H9 (cell line): ENCODE measurements at regions not wholly inside any gene's neighbourhood (a gene's known extent, or its start where the extent isn't known, plus 50 kb on each side); places are given as distances from the start of the nearest gene placed in this dataset.

Source experiments
- DNase-seq: peaks from one replicate; pipeline ENCODE4 v3.0.0-alpha.2; 2017
- H2AFZ ChIP-seq: one replicate; pipeline ENCODE4 v1.6.1; 2013; ENCODE audit warnings: mild to moderate bottlenecking, low read length, control low read depth, moderate library complexity
- H2AK5ac ChIP-seq: 2 replicates; pipeline ENCODE4 v1.6.1; 2013; ENCODE audit warnings: low read length, control low read depth, mixed read lengths; ENCODE audit not compliant: insufficient read length
- H2BK120ac ChIP-seq: one replicate; pipeline ENCODE4 v1.6.1; 2013; ENCODE audit warnings: low read depth, mild to moderate bottlenecking, low read length, control low read depth, inconsistent platforms; ENCODE audit not compliant: poor library complexity, severe bottlenecking
- H2BK12ac ChIP-seq: 2 replicates; pipeline ENCODE4 v1.6.1; 2013; ENCODE audit warnings: low read length, control low read depth, mixed read lengths, low read depth; ENCODE audit not compliant: insufficient read length
- H2BK15ac ChIP-seq: 2 replicates; pipeline ENCODE4 v1.6.1; 2013; ENCODE audit warnings: low read depth, low read length, control low read depth
- H2BK20ac ChIP-seq: one replicate; pipeline ENCODE4 v1.6.1; 2013; ENCODE audit warnings: low read depth, mild to moderate bottlenecking, low read length, control low read depth, inconsistent platforms; ENCODE audit not compliant: poor library complexity, severe bottlenecking
- H2BK5ac ChIP-seq: 2 replicates; pipeline ENCODE4 v1.6.1; 2013; ENCODE audit warnings: low read length, control low read depth, mixed read lengths; ENCODE audit not compliant: insufficient read length
- H3K14ac ChIP-seq: 2 replicates; pipeline ENCODE4 v1.6.1; 2013; ENCODE audit warnings: low read length, control low read depth; ENCODE audit not compliant: insufficient read depth
- H3K18ac ChIP-seq: 2 replicates; pipeline ENCODE4 v1.6.1; 2013; ENCODE audit warnings: low read depth, mild to moderate bottlenecking, mixed read lengths, low read length, control low read depth; ENCODE audit not compliant: insufficient read length
- H3K23ac ChIP-seq: 2 replicates; pipeline ENCODE4 v1.6.1; 2013; ENCODE audit warnings: low read length, control low read depth, mixed read lengths, low read depth; ENCODE audit not compliant: insufficient read length
- H3K23me2 ChIP-seq: 2 replicates; pipeline ENCODE4 v1.6.1; 2013; ENCODE audit warnings: low read depth, mild to moderate bottlenecking, mixed read lengths, low read length, control low read depth; ENCODE audit not compliant: insufficient read length, poor library complexity, severe bottlenecking
- H3K27ac ChIP-seq: 2 replicates; pipeline ENCODE4 v1.5.1; 2013; ENCODE audit warnings: low read length, control low read depth, mixed read lengths, low read depth; ENCODE audit not compliant: insufficient read length
- H3K27me3 ChIP-seq: 2 replicates; pipeline ENCODE4 v1.6.1; 2013; ENCODE audit warnings: low read length, control low read depth, inconsistent platforms; ENCODE audit not compliant: insufficient read depth
- H3K4ac ChIP-seq: 2 replicates; pipeline ENCODE4 v1.6.1; 2013; ENCODE audit warnings: low read depth, mild to moderate bottlenecking, control low read depth, inconsistent platforms, low read length, moderate library complexity
- H3K4me1 ChIP-seq: 2 replicates; pipeline ENCODE4 v1.6.1; 2013; ENCODE audit warnings: low read length, control low read depth, inconsistent platforms; ENCODE audit not compliant: insufficient read depth
- H3K4me2 ChIP-seq: 2 replicates; pipeline ENCODE4 v1.6.1; 2013; ENCODE audit warnings: low read length, control low read depth, mixed read lengths; ENCODE audit not compliant: insufficient read length, insufficient read depth
- H3K56ac ChIP-seq: 2 replicates; pipeline ENCODE4 v1.6.1; 2013; ENCODE audit warnings: low read depth, mild to moderate bottlenecking, mixed read lengths, low read length, control low read depth; ENCODE audit not compliant: insufficient read length
- H3K79me1 ChIP-seq: 2 replicates; pipeline ENCODE4 v1.6.1; 2013; ENCODE audit warnings: low read depth, mild to moderate bottlenecking, moderate library complexity, low read length, control low read depth, inconsistent platforms; ENCODE audit not compliant: insufficient read depth, poor library complexity, severe bottlenecking
- H3K79me2 ChIP-seq: 2 replicates; pipeline ENCODE4 v1.6.1; 2013; ENCODE audit warnings: low read length, control low read depth, inconsistent platforms; ENCODE audit not compliant: insufficient read depth
- H3K9ac ChIP-seq: 2 replicates; pipeline ENCODE4 v1.6.1; 2013; ENCODE audit warnings: low read length, control low read depth, mixed read lengths; ENCODE audit not compliant: insufficient read length; ENCODE audit errors: extremely low read depth
- H3K9me3 ChIP-seq: one replicate; pipeline ENCODE4 v1.6.1; 2013; ENCODE audit warnings: low read depth, low read length, inconsistent platforms; ENCODE audit not compliant: control insufficient read depth
- H3T11ph ChIP-seq: one replicate; pipeline ENCODE4 v1.6.1; 2013; ENCODE audit warnings: mild to moderate bottlenecking, low read length, control low read depth, inconsistent platforms
- H4K20me1 ChIP-seq: one replicate; pipeline ENCODE4 v1.6.1; 2013; ENCODE audit not compliant: control insufficient read depth, insufficient read length, insufficient read depth
- H4K5ac ChIP-seq: 2 replicates; pipeline ENCODE4 v1.6.1; 2013; ENCODE audit warnings: low read depth, mild to moderate bottlenecking, mixed read lengths, low read length, control low read depth; ENCODE audit not compliant: insufficient read length
- H4K8ac ChIP-seq: replicated peaks from 2 replicates; pipeline ENCODE4 v1.6.1; 2013; ENCODE audit warnings: low read length, control low read depth, mixed read lengths, low read depth; ENCODE audit not compliant: insufficient read length
- H4K91ac ChIP-seq: 2 replicates; pipeline ENCODE4 v1.6.1; 2013; ENCODE audit warnings: low read depth, mild to moderate bottlenecking, moderate library complexity, mixed read lengths, low read length, control low read depth; ENCODE audit not compliant: insufficient read length
- H3K27ac Mint-ChIP-seq, 3 experiments: 2 replicates in 2 of 3; 3 replicates in 1 of 3; pipeline ENCODE4 v1.8.0; 2020 to 2021; ENCODE audit warnings: mixed read lengths in 3 of 3, mild to moderate bottlenecking in 1 of 3, moderate library complexity in 1 of 3
- H3K27me3 Mint-ChIP-seq: 2 replicates; pipeline ENCODE4 v1.8.0; 2021; ENCODE audit warnings: low read depth, mild to moderate bottlenecking, moderate library complexity, mixed read lengths
- H3K36me3 Mint-ChIP-seq, 3 experiments: 2 replicates in 2 of 3; 3 replicates in 1 of 3; pipeline ENCODE4 v1.8.0; 2020 to 2021; ENCODE audit warnings: low read depth in 3 of 3, mixed read lengths in 3 of 3; ENCODE audit not compliant: insufficient read depth in 1 of 3
- H3K4me1 Mint-ChIP-seq, 2 experiments: 2 replicates each; pipeline ENCODE4 v1.8.0; 2020; ENCODE audit warnings: mixed read lengths in 2 of 2
- H3K4me3 Mint-ChIP-seq, 2 experiments: 2 replicates in 1 of 2; 3 replicates in 1 of 2; pipeline ENCODE4 v1.8.0; 2020 to 2021; ENCODE audit warnings: mild to moderate bottlenecking in 2 of 2, mixed read lengths in 2 of 2, moderate library complexity in 1 of 2
- H3K9me3 Mint-ChIP-seq, 2 experiments: 2 replicates in 1 of 2; 3 replicates in 1 of 2; pipeline ENCODE4 v1.8.0; 2020; ENCODE audit warnings: mild to moderate bottlenecking in 2 of 2, mixed read lengths in 2 of 2, moderate library complexity in 1 of 2
- WGBS: extraction: QIAGEN DNeasy Blood & Tissue Kit; methylation state at CpG from one replicate; pipeline ENCODE4 v1.1.7; 2013; ENCODE audit warnings: missing lambda C conversion rate, low lambda C conversion rate, mixed read lengths; ENCODE audit not compliant: insufficient read length; ENCODE audit errors: extremely low coverage; 5-methylcytosine and 5-hydroxymethylcytosine counted together
- TF ChIP-seq, protein P1 (sequence below): fragments of 200-600 bp; sonication (generic); conservative IDR thresholded peaks from 3 replicates; pipeline ENCODE4 v1.8.0; 2021; ENCODE audit warnings: antibody characterized with exemption, mild to moderate bottlenecking

DNA sequence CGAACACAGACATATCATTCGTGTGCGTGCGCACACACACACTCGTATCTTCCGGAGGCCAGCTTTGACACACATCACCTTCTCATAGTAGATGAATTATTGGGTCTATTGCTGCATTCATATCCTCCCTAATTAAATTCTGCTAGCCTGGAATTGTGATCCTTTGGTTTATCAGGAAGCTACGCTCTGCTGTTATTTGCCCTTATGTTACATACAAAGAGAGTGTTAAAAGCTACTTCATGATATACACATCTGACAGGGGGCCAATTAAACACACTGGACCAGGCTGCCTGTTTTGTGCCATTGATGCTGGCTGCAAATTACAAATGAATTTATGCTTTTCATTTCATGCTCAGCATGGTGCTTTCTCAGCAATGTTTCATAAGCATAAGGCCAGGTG lies 252.0 kb downstream of the RHOU start:
- H3K18ac ChIP-seq: no peak overlapping the region
- H3K4me2 ChIP-seq: no peak overlapping the region
- H3K4me1 Mint-ChIP-seq: peaks cover 27 to 32% of the 10 kb centered on the region in 2 experiments
- TF ChIP-seq, protein P1, sequence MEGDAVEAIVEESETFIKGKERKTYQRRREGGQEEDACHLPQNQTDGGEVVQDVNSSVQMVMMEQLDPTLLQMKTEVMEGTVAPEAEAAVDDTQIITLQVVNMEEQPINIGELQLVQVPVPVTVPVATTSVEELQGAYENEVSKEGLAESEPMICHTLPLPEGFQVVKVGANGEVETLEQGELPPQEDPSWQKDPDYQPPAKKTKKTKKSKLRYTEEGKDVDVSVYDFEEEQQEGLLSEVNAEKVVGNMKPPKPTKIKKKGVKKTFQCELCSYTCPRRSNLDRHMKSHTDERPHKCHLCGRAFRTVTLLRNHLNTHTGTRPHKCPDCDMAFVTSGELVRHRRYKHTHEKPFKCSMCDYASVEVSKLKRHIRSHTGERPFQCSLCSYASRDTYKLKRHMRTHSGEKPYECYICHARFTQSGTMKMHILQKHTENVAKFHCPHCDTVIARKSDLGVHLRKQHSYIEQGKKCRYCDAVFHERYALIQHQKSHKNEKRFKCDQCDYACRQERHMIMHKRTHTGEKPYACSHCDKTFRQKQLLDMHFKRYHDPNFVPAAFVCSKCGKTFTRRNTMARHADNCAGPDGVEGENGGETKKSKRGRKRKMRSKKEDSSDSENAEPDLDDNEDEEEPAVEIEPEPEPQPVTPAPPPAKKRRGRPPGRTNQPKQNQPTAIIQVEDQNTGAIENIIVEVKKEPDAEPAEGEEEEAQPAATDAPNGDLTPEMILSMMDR: no peak
- no peaks in the 10 kb centered on the region for H4K20me1 ChIP-seq
- no peak overlapping the region for H3K27ac Mint-ChIP-seq
- H2AFZ ChIP-seq: no peak overlapping the region
- no peak overlapping the region for H2BK120ac ChIP-seq
- H2AK5ac ChIP-seq: no peak overlapping the region
- H3K27ac ChIP-seq: no peak overlapping the region
- H3K79me2 ChIP-seq: no peaks in the 10 kb centered on the region
- no peak overlapping the region for H3K56ac ChIP-seq
- H3K4me3 Mint-ChIP-seq: no peak overlapping the region
- H3K9ac ChIP-seq: no peak overlapping the region
- no peak overlapping the region for H3K23ac ChIP-seq
- no peak overlapping the region for H4K8ac ChIP-seq
- no peaks in the 10 kb centered on the region for H3K23me2 ChIP-seq
- H3K4ac ChIP-seq: no peak overlapping the region
- H2BK12ac ChIP-seq: no peak overlapping the region
- no peaks in the 10 kb centered on the region for H3K36me3 Mint-ChIP-seq
- no peak overlapping the region for H3K14ac ChIP-seq
- no peaks in the 10 kb centered on the region for H3K27me3 ChIP-seq
- H3T11ph ChIP-seq: no peak overlapping the region
- H4K91ac ChIP-seq: no peak overlapping the region
- H2BK15ac ChIP-seq: no peak overlapping the region
- H3K9me3 Mint-ChIP-seq: no peaks in the 10 kb centered on the region; a peak in 1 of 5 replicates
- H3K79me1 ChIP-seq: no peaks in the 10 kb centered on the region
- no peak overlapping the region for H2BK20ac ChIP-seq
- WGBS: no CpG with 5 or more reads among the region's 7 CpGs
- H3K27me3 Mint-ChIP-seq: peaks cover 2% of the 10 kb centered on the region; the same call in 1 of the 2 replicates
- H4K5ac ChIP-seq: no peak overlapping the region
- no peak overlapping the region for H2BK5ac ChIP-seq
- peaks cover 3% of the 10 kb centered on the region; the same call in 1 of the 2 replicates for H3K4me1 ChIP-seq
- DNase-seq: no peak
- H3K9me3 ChIP-seq: no peaks in the 10 kb centered on the region
